ENCODE measurements at regions not wholly inside any gene's neighbourhood (a gene's known extent, or its start where the extent isn't known, plus 50 kb on each side); places are given as distances from the start of the nearest gene placed in this dataset.
"Not testable (repeated sequence)": the region's sequence is repeated elsewhere in the genome, so short reads cannot be mapped to it uniquely, and the experiment has no call there.

GRCh38 chr5:110278449-110278848 is 448.0 kb downstream of the TMEM232 start:
- H4K91ac ChIP-seq (ENCODE audit: insufficient read depth, low read depth, low read length); H2AK9ac ChIP-seq (replicated peaks; ENCODE audit: low read depth, low read length, poor library complexity); H4K8ac ChIP-seq (ENCODE audit: low read depth in 2 of 2, low read length in 2 of 2); H3K23ac ChIP-seq (ENCODE audit: low read depth, low read length); H3K27ac ChIP-seq (ENCODE audit: insufficient read depth, low read length); H3K14ac ChIP-seq (replicated peaks; ENCODE audit: low read depth, low read length); H3K4me1 ChIP-seq (ENCODE audit: control insufficient read depth, insufficient read depth, low read length); H3K9me1 ChIP-seq (ENCODE audit: insufficient read depth, low read length); H3K56ac ChIP-seq (ENCODE audit: extremely low read depth, insufficient read depth, low read length); H3K9me3 ChIP-seq (ENCODE audit: control insufficient read depth, insufficient read depth, low read length); H4K20me1 ChIP-seq (ENCODE audit: insufficient read depth, low read length); H4K5ac ChIP-seq (ENCODE audit: low read depth, low read length); DNase-seq; H3K36me3 ChIP-seq (ENCODE audit: control insufficient read depth, insufficient read depth, low read length); H2AK5ac ChIP-seq (ENCODE audit: low read depth, low read length); H3K27me3 ChIP-seq (ENCODE audit: control insufficient read depth, insufficient read depth, low read length); H2BK120ac ChIP-seq (ENCODE audit: low read depth, low read length); CTCF ChIA-PET; H3K9ac ChIP-seq (ENCODE audit: low read depth, low read length); intact Hi-C loops (cut with micrococcal nuclease); dilution Hi-C loops (cut with HindIII; ENCODE audit: low sequenced_read_pairs, unreplicated experiment); ATAC-seq (ENCODE audit: low read depth); H3K4me3 ChIP-seq (ENCODE audit: insufficient read depth, low read depth, low read length); H2BK20ac ChIP-seq (ENCODE audit: low read depth, low read length); H2AFZ ChIP-seq (replicated peaks; ENCODE audit: low read length, poor library complexity); BruUV-seq (replicated peaks); H2BK5ac ChIP-seq (ENCODE audit: low read depth, low read length, poor library complexity, severe bottlenecking); H3K4ac ChIP-seq (ENCODE audit: low read depth, low read length); H3K4me2 ChIP-seq (ENCODE audit: low read depth, low read length); POLR2A ChIA-PET (ENCODE audit: unreplicated experiment); H2BK15ac ChIP-seq (ENCODE audit: low read depth, low read length); in situ Hi-C loops (cut with MboI; ENCODE audit: low sequenced_read_pairs); H3K18ac ChIP-seq (ENCODE audit: low read depth, low read length); H3K79me1 ChIP-seq (ENCODE audit: low read depth in 1 of 2, low read length in 2 of 2): not testable (repeated sequence)
- whole genome bisulfite sequencing, 2 experiments (ENCODE audit: extremely low coverage in 2 of 2, insufficient read length in 1 of 2): no CpG with 5 or more reads among the region's 1 CpG

GRCh38 chr5:110284121-110284520 is 442.4 kb downstream of the TMEM232 start:
- H4K5ac ChIP-seq (ENCODE audit: low read depth, low read length); H4K20me1 ChIP-seq (ENCODE audit: insufficient read depth, low read length); H3K18ac ChIP-seq (ENCODE audit: low read depth, low read length); H3K36me3 ChIP-seq (ENCODE audit: control insufficient read depth, insufficient read depth, low read length); H3K27ac ChIP-seq (ENCODE audit: insufficient read depth, low read length); dilution Hi-C loops (cut with HindIII; ENCODE audit: low sequenced_read_pairs, unreplicated experiment); H4K8ac ChIP-seq (ENCODE audit: low read depth in 2 of 2, low read length in 2 of 2); H2BK15ac ChIP-seq (ENCODE audit: low read depth, low read length); H2AK5ac ChIP-seq (ENCODE audit: low read depth, low read length); BruUV-seq (replicated peaks); H3K56ac ChIP-seq (ENCODE audit: extremely low read depth, insufficient read depth, low read length); H2AFZ ChIP-seq (replicated peaks; ENCODE audit: low read length, poor library complexity); H4K91ac ChIP-seq (ENCODE audit: insufficient read depth, low read depth, low read length); H2BK20ac ChIP-seq (ENCODE audit: low read depth, low read length); intact Hi-C loops (cut with micrococcal nuclease); H3K27me3 ChIP-seq (ENCODE audit: control insufficient read depth, insufficient read depth, low read length); in situ Hi-C loops (cut with MboI; ENCODE audit: low sequenced_read_pairs); H3K9ac ChIP-seq (ENCODE audit: low read depth, low read length); H3K4me3 ChIP-seq (ENCODE audit: insufficient read depth, low read depth, low read length); H2AK9ac ChIP-seq (replicated peaks; ENCODE audit: low read depth, low read length, poor library complexity); H3K14ac ChIP-seq (replicated peaks; ENCODE audit: low read depth, low read length); H3K23ac ChIP-seq (ENCODE audit: low read depth, low read length); ATAC-seq (ENCODE audit: low read depth); H3K79me1 ChIP-seq (ENCODE audit: low read depth in 1 of 2, low read length in 2 of 2); POLR2A ChIA-PET (ENCODE audit: unreplicated experiment); H2BK5ac ChIP-seq (ENCODE audit: low read depth, low read length, poor library complexity, severe bottlenecking); H3K9me1 ChIP-seq (ENCODE audit: insufficient read depth, low read length); DNase-seq; H2BK120ac ChIP-seq (ENCODE audit: low read depth, low read length); H3K4ac ChIP-seq (ENCODE audit: low read depth, low read length); H3K4me2 ChIP-seq (ENCODE audit: low read depth, low read length); H3K4me1 ChIP-seq (ENCODE audit: control insufficient read depth, insufficient read depth, low read length): not testable (repeated sequence)
- WGBS, 2 experiments (ENCODE audit: extremely low coverage in 2 of 2, insufficient read length in 1 of 2): no CpG with 5 or more reads among the region's 8 CpGs
- H3K9me3 ChIP-seq (ENCODE audit: control insufficient read depth, insufficient read depth, low read length): peaks cover 16% of the 10 kb centered on the region
- CTCF ChIA-PET: interaction anchor here (0.9 kb wide), 1 partner anchor 8 kb away, joined by 4 read pairs; no protein-coding TSS in a partner anchor

Data from IMR-90 (cell line).